ENCODE measurements at regions not wholly inside any gene's neighbourhood (a gene's known extent, or its start where the extent isn't known, plus 50 kb on each side); places are given as distances from the start of the nearest gene placed in this dataset.

- no peaks in the 10 kb centered on the region for H3K27me3 ChIP-seq (replicated peaks)
- in situ Hi-C loops (cut with HindIII; ENCODE audit: low pct_ligation_motif_present, low sequenced_read_pairs), result no loop called here
- H3K36me3 ChIP-seq (replicated peaks), result no peaks in the 10 kb centered on the region
- no peak overlapping the region for H3K27ac ChIP-seq
- TF ChIP-seq CTCF (IDR thresholded peaks at IDR 0.05; ENCODE audit: low read depth, low read length, missing control alignments), result no peak
- no peak for DNase-seq
- no peak overlapping the region for H3K4me3 ChIP-seq (ENCODE audit: low read depth, low read length)
Measured at GRCh38 chr9:2263665-2264064, 248.5 kb downstream of the SMARCA2 start.

GRCh38 chr9:2264081-2264480 lies 248.9 kb downstream of the SMARCA2 start:
- Histone ChIP-seq H3K36me3 (replicated peaks) (no peaks in the 10 kb centered on the region), H3K27ac (no peak overlapping the region), H3K27me3 (replicated peaks) (no peaks in the 10 kb centered on the region), H3K4me3 (ENCODE audit: low read depth, low read length) (no peak overlapping the region)
- in situ Hi-C loops (cut with HindIII; ENCODE audit: low pct_ligation_motif_present, low sequenced_read_pairs), result no loop called here
- TF ChIP-seq CTCF (IDR thresholded peaks at IDR 0.05; ENCODE audit: low read depth, low read length, missing control alignments), result no peak
- DNase-seq, result no peak

GRCh38 chr9:2267181-2267745 lies 252.1 kb downstream of the SMARCA2 start:
- in situ Hi-C loops (cut with HindIII; ENCODE audit: low pct_ligation_motif_present, low sequenced_read_pairs), result no loop called here
- no peak for DNase-seq
- H3K36me3 ChIP-seq (replicated peaks), result no peaks in the 10 kb centered on the region
- no peak for TF ChIP-seq CTCF (IDR thresholded peaks at IDR 0.05; ENCODE audit: low read depth, low read length, missing control alignments)
- no peak overlapping the region for H3K4me3 ChIP-seq (ENCODE audit: low read depth, low read length)
- no peaks in the 10 kb centered on the region for H3K27me3 ChIP-seq (replicated peaks)
- H3K27ac ChIP-seq, result no peak overlapping the region

GRCh38 chr9:2269778-2270177 lies 254.6 kb downstream of the SMARCA2 start:
- H3K36me3 ChIP-seq (replicated peaks), result no peaks in the 10 kb centered on the region
- no peak for DNase-seq
- no peak overlapping the region for H3K27ac ChIP-seq
- TF ChIP-seq CTCF (IDR thresholded peaks at IDR 0.05; ENCODE audit: low read depth, low read length, missing control alignments), result no peak
- H3K4me3 ChIP-seq (ENCODE audit: low read depth, low read length), result no peak overlapping the region
- H3K27me3 ChIP-seq (replicated peaks), result no peaks in the 10 kb centered on the region
- in situ Hi-C loops (cut with HindIII; ENCODE audit: low pct_ligation_motif_present, low sequenced_read_pairs), result no loop called here

GRCh38 chr9:2270565-2270964 lies 255.4 kb downstream of the SMARCA2 start:
- no peak overlapping the region for H3K4me3 ChIP-seq (ENCODE audit: low read depth, low read length)
- H3K27ac ChIP-seq, result no peak overlapping the region
- no peak for DNase-seq
- TF ChIP-seq CTCF (IDR thresholded peaks at IDR 0.05; ENCODE audit: low read depth, low read length, missing control alignments), result no peak
- H3K36me3 ChIP-seq (replicated peaks), result no peaks in the 10 kb centered on the region
- no peaks in the 10 kb centered on the region for H3K27me3 ChIP-seq (replicated peaks)
- in situ Hi-C loops (cut with HindIII; ENCODE audit: low pct_ligation_motif_present, low sequenced_read_pairs), result no loop called here

GRCh38 chr9:2271426-2271825 lies 256.3 kb downstream of the SMARCA2 start:
- in situ Hi-C loops (cut with HindIII; ENCODE audit: low pct_ligation_motif_present, low sequenced_read_pairs), result no loop called here
- no peak for DNase-seq

More at GRCh38 chr9:2271426-2271825, 256.3 kb downstream of the SMARCA2 start:
- Histone ChIP-seq H3K27me3 (replicated peaks) (no peaks in the 10 kb centered on the region), H3K27ac (no peak overlapping the region), H3K4me3 (ENCODE audit: low read depth, low read length) (no peak overlapping the region), H3K36me3 (replicated peaks) (no peaks in the 10 kb centered on the region)
- TF ChIP-seq CTCF (IDR thresholded peaks at IDR 0.05; ENCODE audit: low read depth, low read length, missing control alignments), result no peak

Data from brain microvascular endothelial cell (primary cell).